Endothelial cell of umbilical vein (primary cell): ENCODE measurements at regions not wholly inside any gene's neighbourhood (a gene's known extent, or its start where the extent isn't known, plus 50 kb on each side); places are given as distances from the start of the nearest gene placed in this dataset.

Source experiments
- BruUV-seq: library from RNA; stranded (reverse); fragments of 400-500 nt; replicated peaks from 2 replicates; lab custom pipeline; 2021; lab: Mats Ljungman, UMichigan
- CTCF ChIA-PET: fragments of 300-600, 350-600 bp; sonication (Branson Sonifier 250); formaldehyde crosslinking; loops from one replicate; lab custom pipeline; 2021; ENCODE audit warnings: antibody characterized with exemption, inconsistent platforms; lab: Charles Lee
- POLR2A ChIA-PET: fragments of 300-600, 350-600 bp; sonication (Branson Sonifier 250); formaldehyde crosslinking; loops from one replicate; lab custom pipeline; 2021; ENCODE audit warnings: antibody characterized with exemption, inconsistent platforms; lab: Charles Lee
- DNase-seq: peaks from one replicate; pipeline ENCODE4 v3.0.0-alpha.2; 2011; ENCODE audit warnings: low read depth, low spot score
- FAIRE-seq: peaks from 2 replicates; lab custom pipeline; 2011; peaks lifted over from hg19 to GRCh38; lab: Jason Lieb, UNC
- H2AFZ ChIP-seq: 2 replicates; pipeline ENCODE4 v1.6.0; 2012; ENCODE audit warnings: low read depth, low read length, control low read depth, inconsistent platforms
- H3K27ac ChIP-seq: 2 replicates; pipeline ENCODE4 v1.5.1; 2011; ENCODE audit warnings: low read depth, mild to moderate bottlenecking, control low read depth, low read length, moderate library complexity; ENCODE audit not compliant: insufficient read depth
- H3K27me3 ChIP-seq, 2 experiments: 2 replicates each; pipeline versions ENCODE4 v1.6.0 to v1.6.1; 2011; ENCODE audit warnings: low read length in 2 of 2, mixed read lengths in 1 of 2; ENCODE audit not compliant: control insufficient read depth in 2 of 2, insufficient read depth in 2 of 2
- H3K36me3 ChIP-seq, 2 experiments: 2 replicates in 1 of 2; 3 replicates in 1 of 2; pipeline ENCODE4 v1.5.1; 2011; ENCODE audit warnings: low read length in 2 of 2, mild to moderate bottlenecking in 1 of 2, moderate library complexity in 1 of 2; ENCODE audit not compliant: control insufficient read depth in 2 of 2, insufficient read depth in 2 of 2; ENCODE audit errors: extremely low read depth in 1 of 2
- H3K4me1 ChIP-seq: 3 replicates; pipeline ENCODE4 v1.5.1; 2011; ENCODE audit warnings: mild to moderate bottlenecking, low read length; ENCODE audit not compliant: control insufficient read depth, insufficient read depth; ENCODE audit errors: extremely low read depth
- H3K4me2 ChIP-seq: 2 replicates; pipeline ENCODE4 v1.6.1; 2011; ENCODE audit warnings: low read length, control low read depth, mixed read lengths; ENCODE audit not compliant: insufficient read depth
- H3K4me3 ChIP-seq, 3 experiments: fragments of 200-600 bp in 1 of 3; sonication (generic), shearing (Covaris generic) in 1 of 3; replicated peaks in 1 of 3; 2 replicates each; pipeline ENCODE4 v1.5.1; 2011 to 2016; ENCODE audit warnings: control low read depth in 3 of 3, low read length in 3 of 3, mild to moderate bottlenecking in 2 of 3, inconsistent platforms in 1 of 3, low read depth in 1 of 3, moderate library complexity in 1 of 3; ENCODE audit not compliant: insufficient read depth in 1 of 3
- H3K79me2 ChIP-seq: 2 replicates; pipeline ENCODE4 v1.6.0; 2012; ENCODE audit warnings: low read length, inconsistent platforms; ENCODE audit not compliant: control insufficient read depth, insufficient read depth
- H3K9ac ChIP-seq: replicated peaks from 2 replicates; pipeline ENCODE3; 2011; ENCODE audit warnings: low read length, control low read depth; ENCODE audit not compliant: insufficient read depth; ENCODE audit errors: extremely low read depth
- H3K9me1 ChIP-seq: replicated peaks from 3 replicates; pipeline ENCODE4 v1.6.0; 2011; ENCODE audit warnings: mild to moderate bottlenecking, low read length; ENCODE audit not compliant: control insufficient read depth, insufficient read depth; ENCODE audit errors: extremely low read depth
- H3K9me3 ChIP-seq: replicated peaks from 2 replicates; pipeline ENCODE4 v1.5.1; 2012; ENCODE audit warnings: low read length, inconsistent platforms; ENCODE audit not compliant: control insufficient read depth, insufficient read depth
- H4K20me1 ChIP-seq: replicated peaks from 2 replicates; pipeline ENCODE3; 2011; ENCODE audit warnings: mild to moderate bottlenecking, low read length; ENCODE audit not compliant: control insufficient read depth, insufficient read depth; ENCODE audit errors: extremely low read depth
- EZH2 ChIP-seq: IDR thresholded peaks from 2 replicates; pipeline ENCODE4 v1.6.1; 2012; ENCODE audit warnings: borderline replicate concordance, low read depth, mild to moderate bottlenecking, moderate library complexity, low read length, inconsistent platforms; ENCODE audit not compliant: severe bottlenecking
- FOS ChIP-seq: IDR thresholded peaks from 2 replicates; pipeline ENCODE4 v1.6.1; 2011; ENCODE audit warnings: mild to moderate bottlenecking, low read length, moderate library complexity, borderline replicate concordance; ENCODE audit not compliant: insufficient read depth
- GATA2 ChIP-seq: IDR thresholded peaks from 2 replicates; pipeline ENCODE4 v1.7.0; 2011; ENCODE audit warnings: low read depth, mild to moderate bottlenecking, moderate library complexity, mixed read lengths, low read length; ENCODE audit not compliant: insufficient read length, insufficient read depth
- JUN ChIP-seq: IDR thresholded peaks from 2 replicates; pipeline ENCODE4 v1.6.1; 2011; ENCODE audit warnings: borderline replicate concordance, low read depth; ENCODE audit not compliant: insufficient read length, insufficient read depth
- MAX ChIP-seq: IDR thresholded peaks from 2 replicates; pipeline ENCODE4 v1.6.1; 2011; ENCODE audit not compliant: insufficient read depth, insufficient read length
- MYC ChIP-seq: IDR thresholded peaks from one replicate; pipeline ENCODE4 v1.6.1; 2011; ENCODE audit warnings: mild to moderate bottlenecking, low read depth, low read length
- POLR2A ChIP-seq: IDR thresholded peaks from 2 replicates; pipeline ENCODE4 v1.6.1; 2012; ENCODE audit warnings: low read depth, mild to moderate bottlenecking, control low read depth, low read length
- POLR2AphosphoS5 ChIP-seq: IDR thresholded peaks from 2 replicates; pipeline ENCODE4 v1.6.1; 2012; ENCODE audit warnings: low read depth, mild to moderate bottlenecking, control low read depth, low read length, moderate library complexity; ENCODE audit not compliant: insufficient read depth
- dilution Hi-C: fragments of 300-500 bp; cut with MboI; formaldehyde crosslinking; loops from one replicate; pipeline ENCODE4 v1.15.0; 2019; ENCODE audit warnings: low sequenced_read_pairs; ENCODE audit not compliant: extremely low pct_ligation_motif_present
- intact Hi-C: fragments of 100-400 bp; cut with micrococcal nuclease; formaldehyde crosslinking; loops from one replicate; pipeline ENCODE4 v1.10.0; 2022
- TF ChIP-seq, protein P1 (sequence below), 2 donors: IDR thresholded peaks; 1 replicate in 1 of 2; 2 replicates in 1 of 2; pipeline ENCODE4 v1.5.1; 2011; ENCODE audit warnings: low read length in 2 of 2, mild to moderate bottlenecking in 2 of 2, moderate library complexity in 2 of 2, control low read depth in 1 of 2, inconsistent platforms in 1 of 2, low read depth in 1 of 2; ENCODE audit not compliant: insufficient read depth in 1 of 2; ENCODE audit errors: extremely low read depth in 1 of 2

DNA sequence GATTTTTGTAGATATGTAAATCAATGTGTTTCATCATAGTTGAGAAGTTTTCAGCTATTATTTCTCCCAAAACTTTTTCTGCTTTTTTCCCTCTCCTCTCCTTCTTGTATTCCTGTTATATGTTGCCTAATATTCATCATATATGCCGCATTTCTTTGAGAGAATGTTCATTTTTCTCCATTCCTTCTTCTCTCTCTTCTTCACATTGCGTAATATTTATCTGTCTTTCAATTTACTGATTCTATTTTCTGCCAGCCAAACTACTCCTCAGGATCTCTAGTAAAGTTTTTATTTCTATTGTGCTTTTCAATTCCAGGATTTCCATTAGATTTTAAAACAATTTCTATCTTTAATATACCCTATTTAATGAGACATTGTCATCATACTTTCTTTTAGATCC lies 896.8 kb downstream of the EPHA7 start:
- H3K9me1 ChIP-seq = no peaks in the 10 kb centered on the region
- H3K9ac ChIP-seq = no peak overlapping the region
- no peaks in the 10 kb centered on the region for H3K9me3 ChIP-seq
- TF ChIP-seq MYC (no peak), GATA2 (no peak), JUN (no peak), FOS (no peak), EZH2 (no peak), POLR2AphosphoS5 (no peak), MAX (no peak), POLR2A (no peak)
- TF ChIP-seq, protein P1, sequence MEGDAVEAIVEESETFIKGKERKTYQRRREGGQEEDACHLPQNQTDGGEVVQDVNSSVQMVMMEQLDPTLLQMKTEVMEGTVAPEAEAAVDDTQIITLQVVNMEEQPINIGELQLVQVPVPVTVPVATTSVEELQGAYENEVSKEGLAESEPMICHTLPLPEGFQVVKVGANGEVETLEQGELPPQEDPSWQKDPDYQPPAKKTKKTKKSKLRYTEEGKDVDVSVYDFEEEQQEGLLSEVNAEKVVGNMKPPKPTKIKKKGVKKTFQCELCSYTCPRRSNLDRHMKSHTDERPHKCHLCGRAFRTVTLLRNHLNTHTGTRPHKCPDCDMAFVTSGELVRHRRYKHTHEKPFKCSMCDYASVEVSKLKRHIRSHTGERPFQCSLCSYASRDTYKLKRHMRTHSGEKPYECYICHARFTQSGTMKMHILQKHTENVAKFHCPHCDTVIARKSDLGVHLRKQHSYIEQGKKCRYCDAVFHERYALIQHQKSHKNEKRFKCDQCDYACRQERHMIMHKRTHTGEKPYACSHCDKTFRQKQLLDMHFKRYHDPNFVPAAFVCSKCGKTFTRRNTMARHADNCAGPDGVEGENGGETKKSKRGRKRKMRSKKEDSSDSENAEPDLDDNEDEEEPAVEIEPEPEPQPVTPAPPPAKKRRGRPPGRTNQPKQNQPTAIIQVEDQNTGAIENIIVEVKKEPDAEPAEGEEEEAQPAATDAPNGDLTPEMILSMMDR (IDR thresholded peaks at IDR 0.05; ENCODE audit: extremely low read depth in 1 of 2, insufficient read depth in 1 of 2, low read depth in 1 of 2, low read length in 2 of 2) = no peak
- DNase-seq = no peak
- H3K27ac ChIP-seq = peak overlapping the region; percentile 69
- FAIRE-seq = no peak
- BruUV-seq = no TSS peak
- H3K79me2 ChIP-seq = no peaks in the 10 kb centered on the region
- no peaks in the 10 kb centered on the region for H3K36me3 ChIP-seq
- H3K27me3 ChIP-seq = no peaks in the 10 kb centered on the region
- no peak overlapping the region for H3K4me2 ChIP-seq
- no peak overlapping the region for H3K4me3 ChIP-seq
- H4K20me1 ChIP-seq = no peaks in the 10 kb centered on the region
- ChIA-PET POLR2A (no interaction called here), CTCF (no interaction called here)
- intact Hi-C loops = no loop called here
- dilution Hi-C loops = no loop called here
- H2AFZ ChIP-seq = no peak overlapping the region
- peaks cover 17% of the 10 kb centered on the region for H3K4me1 ChIP-seq
